Hepatocyte (in vitro differentiated cells): ENCODE measurements at regions not wholly inside any gene's neighbourhood (a gene's known extent, or its start where the extent isn't known, plus 50 kb on each side); places are given as distances from the start of the nearest gene placed in this dataset.

Experiments
- DNase-seq: peaks from one replicate; pipeline ENCODE4 v3.0.0-alpha.2; 2016; ENCODE audit warnings: low spot score
- H2AFZ ChIP-seq: fragments of 200-600 bp; sonication (generic); 2 replicates; pipeline ENCODE4 v1.6.0; 2016; ENCODE audit warnings: antibody characterized with exemption, mild to moderate bottlenecking
- H3K27ac ChIP-seq: fragments of 200-600 bp; sonication (generic); 2 replicates; pipeline ENCODE4 v1.5.1; 2016; ENCODE audit warnings: mild to moderate bottlenecking
- H3K27me3 ChIP-seq: fragments of 200-600 bp; sonication (generic); 2 replicates; pipeline ENCODE4 v1.6.1; 2016
- H3K36me3 ChIP-seq: fragments of 200-600 bp; sonication (generic); replicated peaks from 2 replicates; pipeline ENCODE4 v1.5.1; 2016; ENCODE audit warnings: low read depth; ENCODE audit not compliant: insufficient read depth
- H3K4me1 ChIP-seq: fragments of 200-600 bp; sonication (generic); 2 replicates; pipeline ENCODE4 v1.5.1; 2016; ENCODE audit warnings: mild to moderate bottlenecking, moderate library complexity; ENCODE audit not compliant: insufficient read depth
- H3K4me2 ChIP-seq: fragments of 200-600 bp; sonication (generic); 2 replicates; pipeline ENCODE4 v1.6.0; 2016
- H3K4me3 ChIP-seq: fragments of 200-600 bp; sonication (generic); 2 replicates; pipeline ENCODE4 v1.5.1; 2016; ENCODE audit warnings: mild to moderate bottlenecking
- H3K79me2 ChIP-seq: fragments of 200-600 bp; sonication (generic); 2 replicates; pipeline ENCODE4 v1.6.0; 2017; ENCODE audit warnings: mild to moderate bottlenecking
- H3K9me2 ChIP-seq: fragments of 200-600 bp; sonication (generic); replicated peaks from 2 replicates; pipeline ENCODE4 v1.6.0; 2017; ENCODE audit warnings: mild to moderate bottlenecking; ENCODE audit not compliant: insufficient read depth
- H3K9me3 ChIP-seq: fragments of 200-600 bp; sonication (generic); 2 replicates; pipeline ENCODE4 v1.5.1; 2016; ENCODE audit warnings: low read depth, mild to moderate bottlenecking
- H4K20me1 ChIP-seq: fragments of 200-600 bp; sonication (generic); 2 replicates; pipeline ENCODE4 v1.6.0; 2016; ENCODE audit warnings: mild to moderate bottlenecking; ENCODE audit not compliant: insufficient read depth, poor library complexity, severe bottlenecking
- EZH2 ChIP-seq: fragments of 200-600 bp; sonication (generic); IDR thresholded peaks from 2 replicates; pipeline ENCODE4 v1.6.1; 2016; ENCODE audit warnings: antibody characterized with exemption, mild to moderate bottlenecking, borderline replicate concordance
- EZH2phosphoT487 ChIP-seq: fragments of 200-600 bp; sonication (generic); IDR thresholded peaks from one replicate; pipeline ENCODE4 v1.6.1; 2018; ENCODE audit warnings: antibody characterized with exemption, mild to moderate bottlenecking, low read depth, moderate library complexity; ENCODE audit not compliant: unreplicated experiment, severe bottlenecking
- WGBS: methylation state at CpG from one replicate; pipeline ENCODE4 v1.1.6; 2016; ENCODE audit warnings: low lambda C conversion rate; ENCODE audit errors: missing lambda C conversion rate; 5-methylcytosine and 5-hydroxymethylcytosine counted together
- TF ChIP-seq, protein P1 (sequence below): fragments of 200-600 bp; sonication (generic); IDR thresholded peaks from 2 replicates; pipeline ENCODE4 v1.5.1; 2016; ENCODE audit warnings: antibody characterized with exemption, mild to moderate bottlenecking; ENCODE audit not compliant: poor library complexity

DNA sequence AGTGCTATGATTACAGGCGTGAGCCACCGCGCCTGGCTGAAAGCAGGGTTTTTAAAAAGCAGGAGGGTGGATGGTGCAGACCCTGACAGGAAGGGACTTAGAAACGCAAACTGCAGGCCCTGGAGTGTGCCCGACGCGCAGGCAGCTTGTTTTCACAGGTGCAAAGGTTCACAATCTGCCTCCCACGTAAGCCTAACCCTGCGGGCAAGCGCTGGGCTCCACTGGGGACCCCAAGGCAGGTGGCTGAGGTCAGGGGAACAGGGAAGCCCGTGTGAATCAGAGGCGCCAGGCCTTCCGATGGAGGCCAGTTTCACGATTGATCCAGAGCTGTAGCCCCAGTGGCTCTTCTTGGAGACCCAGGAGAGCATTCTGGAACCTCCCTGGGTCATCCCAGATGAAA, 256.3 kb downstream of the BRD1 start:
- Histone ChIP-seq H3K4me1 (no peaks in the 10 kb centered on the region), H2AFZ (no peak overlapping the region), H3K9me2 (no peaks in the 10 kb centered on the region), H3K4me3 (no peak overlapping the region), H3K36me3 (no peaks in the 10 kb centered on the region), H3K27ac (no peak overlapping the region), H3K9me3 (no peaks in the 10 kb centered on the region), H3K27me3 (no peaks in the 10 kb centered on the region), H4K20me1 (no peaks in the 10 kb centered on the region), H3K4me2 (no peak overlapping the region), H3K79me2 (no peaks in the 10 kb centered on the region)
- TF ChIP-seq, protein P1, sequence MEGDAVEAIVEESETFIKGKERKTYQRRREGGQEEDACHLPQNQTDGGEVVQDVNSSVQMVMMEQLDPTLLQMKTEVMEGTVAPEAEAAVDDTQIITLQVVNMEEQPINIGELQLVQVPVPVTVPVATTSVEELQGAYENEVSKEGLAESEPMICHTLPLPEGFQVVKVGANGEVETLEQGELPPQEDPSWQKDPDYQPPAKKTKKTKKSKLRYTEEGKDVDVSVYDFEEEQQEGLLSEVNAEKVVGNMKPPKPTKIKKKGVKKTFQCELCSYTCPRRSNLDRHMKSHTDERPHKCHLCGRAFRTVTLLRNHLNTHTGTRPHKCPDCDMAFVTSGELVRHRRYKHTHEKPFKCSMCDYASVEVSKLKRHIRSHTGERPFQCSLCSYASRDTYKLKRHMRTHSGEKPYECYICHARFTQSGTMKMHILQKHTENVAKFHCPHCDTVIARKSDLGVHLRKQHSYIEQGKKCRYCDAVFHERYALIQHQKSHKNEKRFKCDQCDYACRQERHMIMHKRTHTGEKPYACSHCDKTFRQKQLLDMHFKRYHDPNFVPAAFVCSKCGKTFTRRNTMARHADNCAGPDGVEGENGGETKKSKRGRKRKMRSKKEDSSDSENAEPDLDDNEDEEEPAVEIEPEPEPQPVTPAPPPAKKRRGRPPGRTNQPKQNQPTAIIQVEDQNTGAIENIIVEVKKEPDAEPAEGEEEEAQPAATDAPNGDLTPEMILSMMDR: no peak
- TF ChIP-seq EZH2: no peak
- no peak for TF ChIP-seq EZH2phosphoT487
- DNase-seq: no peak
- 94% methylated on average over 14 of the region's 14 CpGs for WGBS

DNA sequence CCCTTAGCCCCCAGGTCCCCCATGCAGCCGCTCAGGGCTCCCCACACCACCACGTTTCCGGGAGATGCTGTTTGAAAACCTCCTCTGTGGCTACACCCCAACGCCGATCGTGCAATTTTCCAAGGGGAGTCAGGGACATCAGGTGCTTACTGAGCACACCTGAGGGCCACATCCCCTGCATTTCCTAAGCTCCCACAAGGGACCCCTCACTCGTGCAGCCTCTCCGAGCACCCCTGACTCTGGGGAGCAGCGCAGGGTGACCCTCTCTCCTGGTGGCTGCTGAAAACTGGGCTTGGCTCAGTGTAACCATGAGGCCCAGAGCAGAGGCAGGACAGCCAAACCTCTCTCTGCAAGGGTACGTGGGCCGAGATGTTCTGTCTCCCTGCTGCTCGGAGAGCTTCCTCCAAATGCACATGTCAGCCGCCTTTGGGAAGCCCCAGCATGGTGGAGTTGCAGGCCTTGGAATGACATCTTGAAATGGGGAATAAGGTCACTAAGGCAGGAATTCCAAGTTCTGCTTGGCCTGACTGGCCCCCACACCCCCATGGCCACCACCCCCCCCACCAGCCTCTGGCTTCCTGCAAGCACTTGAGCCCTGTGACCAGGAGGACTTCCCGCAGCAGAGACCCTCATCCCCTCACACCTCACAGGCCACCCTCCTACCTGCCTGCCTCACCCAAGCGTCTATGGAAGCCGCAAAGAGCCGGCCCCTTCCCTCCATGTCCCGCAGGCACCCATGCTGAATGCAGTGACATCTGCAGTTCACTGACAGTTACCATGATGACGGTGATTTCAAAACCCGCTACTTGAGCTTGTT, 257.4 kb downstream of the BRD1 start:
- H3K4me3 ChIP-seq: no peak overlapping the region
- 87% methylated on average over 20 of the region's 20 CpGs for WGBS
- no peaks in the 10 kb centered on the region for H3K4me1 ChIP-seq
- no peak overlapping the region for H3K4me2 ChIP-seq
- H3K27me3 ChIP-seq: no peaks in the 10 kb centered on the region
- H2AFZ ChIP-seq: no peak overlapping the region
- TF ChIP-seq EZH2phosphoT487 (no peak), EZH2 (no peak)
- TF ChIP-seq, protein P1: no peak
- no peaks in the 10 kb centered on the region for H3K36me3 ChIP-seq
- DNase-seq: no peak
- H3K9me2 ChIP-seq: no peaks in the 10 kb centered on the region
- H3K79me2 ChIP-seq: no peaks in the 10 kb centered on the region
- no peaks in the 10 kb centered on the region for H4K20me1 ChIP-seq
- no peaks in the 10 kb centered on the region for H3K9me3 ChIP-seq
- H3K27ac ChIP-seq: no peak overlapping the region

DNA sequence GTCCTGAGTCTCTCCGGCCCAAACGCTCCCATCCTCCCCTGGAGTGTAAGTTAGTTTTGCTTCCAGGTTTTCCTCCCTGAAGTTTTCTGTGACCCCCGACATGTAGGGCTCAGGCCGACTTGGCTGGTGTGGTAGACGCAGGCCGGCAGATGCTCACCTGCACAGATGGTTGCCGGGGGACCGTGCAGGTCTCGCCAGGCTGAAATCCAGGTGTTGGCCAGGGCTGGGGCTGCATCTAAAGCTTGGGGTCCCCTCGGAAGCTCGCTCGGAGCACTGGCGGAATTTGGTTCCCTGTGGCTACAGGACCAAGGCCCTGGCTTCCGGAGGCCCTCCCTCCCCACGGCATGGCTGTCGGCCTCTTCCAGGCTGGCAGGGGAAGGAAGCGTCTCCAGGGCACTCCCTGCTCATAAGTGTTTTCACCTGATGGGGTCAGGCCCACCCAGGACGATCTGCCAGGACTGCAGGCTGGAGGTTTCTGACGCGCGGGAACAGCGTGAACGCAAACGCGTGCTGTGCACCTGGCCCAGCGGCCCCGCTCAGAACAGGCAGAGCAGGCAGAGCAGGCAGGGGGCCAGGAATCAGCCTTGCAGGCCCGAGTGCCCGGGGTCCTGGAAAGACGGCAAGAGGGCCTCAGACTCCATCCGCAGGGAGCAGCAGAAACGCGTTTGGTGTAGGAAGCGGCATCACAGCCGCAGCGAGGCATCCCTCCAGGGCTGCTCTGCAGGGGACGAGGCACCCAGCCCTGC, 258.2 kb downstream of the BRD1 start:
- no peak overlapping the region for H3K4me2 ChIP-seq
- no peaks in the 10 kb centered on the region for H3K36me3 ChIP-seq
- no peaks in the 10 kb centered on the region for H3K9me2 ChIP-seq
- no peak overlapping the region for H3K4me3 ChIP-seq
- no peaks in the 10 kb centered on the region for H3K9me3 ChIP-seq
- no peak for TF ChIP-seq EZH2phosphoT487
- TF ChIP-seq, protein P1: no peak
- no peak for TF ChIP-seq EZH2
- H3K4me1 ChIP-seq: no peaks in the 10 kb centered on the region
- H3K27me3 ChIP-seq: no peaks in the 10 kb centered on the region
- 89% methylated on average over 35 of the region's 37 CpGs for WGBS
- H3K27ac ChIP-seq: no peak overlapping the region
- H2AFZ ChIP-seq: no peak overlapping the region
- DNase-seq: no peak
- no peaks in the 10 kb centered on the region for H3K79me2 ChIP-seq
- no peaks in the 10 kb centered on the region for H4K20me1 ChIP-seq
